GM23338 (cell line): ENCODE measurements at regions not wholly inside any gene's neighbourhood (a gene's known extent, or its start where the extent isn't known, plus 50 kb on each side); places are given as distances from the start of the nearest gene placed in this dataset.

Source experiments
- ATAC-seq: fragments of 200-7000 bp; cut with Tn5 transposase; 3 replicates; pipeline ENCODE4 v1.9.1; 2020
- DNase-seq: peaks from one replicate; pipeline ENCODE4 v3.0.0-alpha.2; 2015; ENCODE audit warnings: low spot score
- H2AFZ ChIP-seq: fragments of 200-600 bp; sonication (generic); 2 replicates; pipeline ENCODE4 v1.8.0; 2016; ENCODE audit warnings: antibody characterized with exemption, mild to moderate bottlenecking, moderate library complexity
- H3F3A ChIP-seq: fragments of 200-600 bp; sonication (generic); replicated peaks from 2 replicates; pipeline ENCODE4 v1.8.0; 2017; ENCODE audit warnings: antibody characterized with exemption, mixed run types, low read depth
- H3K27ac ChIP-seq: fragments of 200-600 bp; sonication (generic); 2 replicates; pipeline ENCODE4 v1.6.1; 2016; ENCODE audit warnings: low read depth
- H3K27me3 ChIP-seq: fragments of 200-600 bp; sonication (generic); 2 replicates; pipeline ENCODE4 v1.8.0; 2016; ENCODE audit warnings: mild to moderate bottlenecking, mixed run types, moderate library complexity; ENCODE audit not compliant: insufficient read depth
- H3K36me3 ChIP-seq: fragments of 200-600 bp; sonication (generic); 2 replicates; pipeline ENCODE4 v1.8.0; 2016; ENCODE audit warnings: mild to moderate bottlenecking; ENCODE audit not compliant: insufficient read depth
- H3K4me1 ChIP-seq: fragments of 200-600 bp; sonication (generic); 2 replicates; pipeline ENCODE4 v1.8.0; 2016; ENCODE audit warnings: mild to moderate bottlenecking, moderate library complexity; ENCODE audit not compliant: insufficient read depth
- H3K4me2 ChIP-seq: fragments of 200-600 bp; sonication (generic); 2 replicates; pipeline ENCODE4 v1.7.1; 2017; ENCODE audit warnings: mixed run types
- H3K4me3 ChIP-seq: fragments of 200-600 bp; sonication (generic); 2 replicates; pipeline ENCODE4 v1.6.1; 2016; ENCODE audit warnings: mixed run types
- H3K79me2 ChIP-seq: fragments of 200-600 bp; sonication (generic); replicated peaks from 2 replicates; pipeline ENCODE4 v1.8.0; 2017; ENCODE audit warnings: mild to moderate bottlenecking; ENCODE audit not compliant: insufficient read depth
- H3K9me2 ChIP-seq: fragments of 200-600 bp; sonication (generic); 2 replicates; pipeline ENCODE4 v1.8.0; 2017; ENCODE audit not compliant: insufficient read depth
- H4K20me1 ChIP-seq: fragments of 200-600 bp; sonication (generic); replicated peaks from 2 replicates; pipeline ENCODE4 v1.8.0; 2017; ENCODE audit warnings: mild to moderate bottlenecking; ENCODE audit not compliant: insufficient read depth
- H3K27ac Mint-ChIP-seq: 2 replicates; pipeline ENCODE4 v1.8.0; 2020; ENCODE audit warnings: inconsistent platforms, mild to moderate bottlenecking, moderate library complexity, mixed read lengths
- H3K27me3 Mint-ChIP-seq: 3 replicates; pipeline ENCODE4 v1.8.0; 2022; ENCODE audit warnings: low read depth, mild to moderate bottlenecking, moderate library complexity, mixed read lengths, inconsistent platforms; ENCODE audit not compliant: insufficient read depth, poor library complexity
- H3K36me3 Mint-ChIP-seq: 3 replicates; pipeline ENCODE4 v1.8.0; 2021; ENCODE audit warnings: low read depth, mild to moderate bottlenecking, inconsistent platforms, moderate library complexity, mixed read lengths
- H3K4me1 Mint-ChIP-seq: 3 replicates; pipeline ENCODE4 v1.8.0; 2020; ENCODE audit warnings: mild to moderate bottlenecking, inconsistent platforms, mixed read lengths
- H3K4me3 Mint-ChIP-seq: 3 replicates; pipeline ENCODE4 v1.8.0; 2021; ENCODE audit warnings: moderate library complexity, mild to moderate bottlenecking, inconsistent platforms, mixed read lengths
- H3K9me3 Mint-ChIP-seq: 3 replicates; pipeline ENCODE4 v1.8.0; 2020; ENCODE audit warnings: moderate library complexity, mild to moderate bottlenecking, inconsistent platforms, mixed read lengths
- CREB1 ChIP-seq: fragments of 250-450 bp; sonication (Bioruptor Pico); IDR thresholded peaks from 2 replicates; pipeline ENCODE4 v1.5.0; 2020; ENCODE audit warnings: low read depth, mild to moderate bottlenecking, moderate library complexity
- ETS1 ChIP-seq: IDR thresholded peaks from 2 replicates; pipeline ENCODE4 v1.6.1; 2016; ENCODE audit warnings: antibody characterized with exemption
- EZH2 ChIP-seq: fragments of 200-600 bp; sonication (generic); IDR thresholded peaks from one replicate; pipeline ENCODE4 v1.8.0; 2017; ENCODE audit warnings: antibody characterized with exemption, mild to moderate bottlenecking, low read depth; ENCODE audit not compliant: unreplicated experiment
- EZH2phosphoT487 ChIP-seq: fragments of 200-600 bp; sonication (generic); IDR thresholded peaks from one replicate; pipeline ENCODE4 v1.8.1; 2018; ENCODE audit warnings: antibody characterized with exemption; ENCODE audit not compliant: unreplicated experiment
- JUNB ChIP-seq: IDR thresholded peaks from one replicate; pipeline ENCODE4 v1.6.1; 2016; ENCODE audit warnings: antibody characterized with exemption; ENCODE audit not compliant: unreplicated experiment
- NANOG ChIP-seq: IDR thresholded peaks from 2 replicates; pipeline ENCODE4 v1.6.1; 2016; ENCODE audit warnings: antibody characterized with exemption, borderline replicate concordance
- POLR2AphosphoS5 ChIP-seq: IDR thresholded peaks from 2 replicates; pipeline ENCODE4 v1.6.1; 2016; ENCODE audit warnings: antibody characterized with exemption, low read depth
- REST ChIP-seq: IDR thresholded peaks from one replicate; pipeline ENCODE4 v1.6.1; 2018; ENCODE audit warnings: antibody characterized with exemption; ENCODE audit not compliant: unreplicated experiment
- STAT1 ChIP-seq: IDR thresholded peaks from one replicate; pipeline ENCODE4 v1.6.1; 2016; ENCODE audit warnings: antibody characterized with exemption; ENCODE audit not compliant: unreplicated experiment
- ZNF114 ChIP-seq: fragments of 250-450 bp; sonication (Bioruptor Pico); IDR thresholded peaks from 2 replicates; pipeline ENCODE4 v1.5.0; 2020; ENCODE audit warnings: mild to moderate bottlenecking, moderate library complexity
- ZNF331 ChIP-seq: fragments of 250-450 bp; sonication (Bioruptor Pico); IDR thresholded peaks from 2 replicates; pipeline ENCODE4 v1.5.0; 2020; ENCODE audit warnings: low read depth, mild to moderate bottlenecking, moderate library complexity

DNA sequence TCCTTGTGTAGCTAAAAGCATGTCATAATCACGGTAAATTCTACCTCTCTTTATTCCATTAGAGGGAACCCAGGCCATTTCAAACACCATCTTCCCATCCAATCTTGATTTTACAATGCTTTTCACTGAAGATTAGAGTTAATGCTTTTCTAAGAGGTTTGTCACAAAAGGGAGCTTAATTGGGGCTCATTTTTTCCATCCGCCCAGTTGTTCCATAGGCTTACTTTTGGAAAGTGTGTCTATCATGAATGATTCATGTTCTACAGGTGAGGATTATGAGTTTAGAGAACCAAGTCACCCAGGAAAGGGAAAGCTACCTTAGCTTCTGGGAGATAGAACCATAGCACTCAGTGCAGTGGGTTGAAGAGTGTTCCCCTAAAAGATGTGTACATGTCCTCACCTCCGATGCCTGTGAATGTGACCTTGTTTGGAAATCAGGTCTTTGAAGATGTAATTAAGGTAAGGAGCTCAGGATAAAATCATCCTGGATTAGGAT is 286.9 kb upstream of the RUNX1 start:
- ATAC-seq (no peak), DNase-seq (no peak)
- Histone ChIP-seq H3K4me2 (no peak overlapping the region), H3K79me2 (no peaks in the 10 kb centered on the region), H3K36me3 (no peaks in the 10 kb centered on the region), H3K4me1 (no peaks in the 10 kb centered on the region), H3F3A (no peaks in the 10 kb centered on the region), H2AFZ (no peak overlapping the region), H3K27ac (no peak overlapping the region), H3K4me3 (no peak overlapping the region), H3K9me2 (no peaks in the 10 kb centered on the region), H4K20me1 (no peaks in the 10 kb centered on the region), H3K27me3 (no peaks in the 10 kb centered on the region)
- H3K4me3 Mint-ChIP-seq, result no peak overlapping the region
- no peak overlapping the region for H3K27ac Mint-ChIP-seq
- H3K9me3 Mint-ChIP-seq, result peaks cover 2% of the 10 kb centered on the region; the same call in 2 of the 3 replicates
- peaks cover 2% of the 10 kb centered on the region for H3K27me3 Mint-ChIP-seq
- H3K4me1 Mint-ChIP-seq, result no peaks in the 10 kb centered on the region
- H3K36me3 Mint-ChIP-seq, result no peaks in the 10 kb centered on the region
- no peak for TF ChIP-seq POLR2AphosphoS5

- no peak overlapping the region for H3K27ac ChIP-seq
- no peaks in the 10 kb centered on the region for H4K20me1 ChIP-seq
- H3K4me1 ChIP-seq, result no peaks in the 10 kb centered on the region
- Mint-ChIP-seq H3K4me3 (no peak overlapping the region), H3K36me3 (no peaks in the 10 kb centered on the region), H3K4me1 (no peaks in the 10 kb centered on the region), H3K27ac (no peak overlapping the region), H3K9me3 (no peaks in the 10 kb centered on the region; the same call in 2 of the 3 replicates), H3K27me3 (peaks cover 2% of the 10 kb centered on the region)
- H2AFZ ChIP-seq, result no peak overlapping the region
- no peaks in the 10 kb centered on the region for H3K79me2 ChIP-seq
- no peak for DNase-seq
- no peak for TF ChIP-seq POLR2AphosphoS5
- TF ChIP-seq ETS1, result no peak
- TF ChIP-seq JUNB, result no peak
- TF ChIP-seq STAT1, result no peak
- no peak for TF ChIP-seq CREB1
- TF ChIP-seq ZNF331 (CRISPR knock-in tag), result no peak
- TF ChIP-seq EZH2phosphoT487, result no peak
- no peak for TF ChIP-seq NANOG
- no peaks in the 10 kb centered on the region for H3K9me2 ChIP-seq
- H3K4me3 ChIP-seq, result no peak overlapping the region
- no peaks in the 10 kb centered on the region for H3F3A ChIP-seq
- ATAC-seq, result no peak
- no peaks in the 10 kb centered on the region for H3K36me3 ChIP-seq
- H3K27me3 ChIP-seq, result no peaks in the 10 kb centered on the region
- no peak overlapping the region for H3K4me2 ChIP-seq
Measured at GRCh38 chr21:35333831-35334618, 284.9 kb upstream of the RUNX1 start.

GRCh38 chr21:35332841-35333426 is 283.8 kb upstream of the RUNX1 start:
- ATAC-seq, result no peak
- Mint-ChIP-seq H3K27me3 (peaks cover 2% of the 10 kb centered on the region), H3K27ac (no peak overlapping the region), H3K4me3 (no peak overlapping the region), H3K36me3 (no peaks in the 10 kb centered on the region), H3K9me3 (no peaks in the 10 kb centered on the region; the same call in 2 of the 3 replicates), H3K4me1 (no peaks in the 10 kb centered on the region)
- no peaks in the 10 kb centered on the region for H4K20me1 ChIP-seq
- no peaks in the 10 kb centered on the region for H3K4me1 ChIP-seq
- H3K27ac ChIP-seq, result no peak overlapping the region
- H3K36me3 ChIP-seq, result no peaks in the 10 kb centered on the region
- H2AFZ ChIP-seq, result no peak overlapping the region; the same call in 1 of the 2 replicates
- H3K4me3 ChIP-seq, result no peak overlapping the region
- H3K79me2 ChIP-seq, result no peaks in the 10 kb centered on the region
- H3K4me2 ChIP-seq, result no peak overlapping the region
- DNase-seq, result no peak
- H3F3A ChIP-seq, result no peaks in the 10 kb centered on the region
- H3K9me2 ChIP-seq, result no peaks in the 10 kb centered on the region
- no peaks in the 10 kb centered on the region for H3K27me3 ChIP-seq
- TF ChIP-seq POLR2AphosphoS5 (no peak), REST (no peak), EZH2 (no peak), NANOG (no peak), ETS1 (no peak), ZNF331 (CRISPR knock-in tag) (no peak), EZH2phosphoT487 (no peak), ZNF114 (CRISPR knock-in tag) (no peak), JUNB (no peak)
